GM18498 (cell line): ENCODE measurements at regions not wholly inside any gene's neighbourhood (a gene's known extent, or its start where the extent isn't known, plus 50 kb on each side); places are given as distances from the start of the nearest gene placed in this dataset.
"Not testable (repeated sequence)": the region's sequence is repeated elsewhere in the genome, so short reads cannot be mapped to it uniquely, and the experiment has no call there.

Experiments
- ATAC-seq: cut with Tn5 transposase; IDR thresholded peaks from one replicate; pipeline ENCODE4 v1.9.1; 2021; ENCODE audit warnings: mild to moderate bottlenecking, moderate library complexity; ENCODE audit not compliant: unreplicated experiment

- ATAC-seq: not testable (repeated sequence)
These were observed 66.3 kb downstream of the FAM72C start for GRCh38 chr1:143905214-143906179.

- peak; percentile 49 for ATAC-seq
These were observed 67.2 kb downstream of the FAM72C start for GRCh38 chr1:143904622-143904979.

- not testable (repeated sequence) for ATAC-seq
These were observed 67.7 kb downstream of the FAM72C start for GRCh38 chr1:143903899-143904621.

- not testable (repeated sequence) for ATAC-seq
These were observed 75.4 kb downstream of the FAM72C start for GRCh38 chr1:143896377-143896776.

- ATAC-seq: peak; percentile 97
These were observed 86.7 kb downstream of the FAM72C start for GRCh38 chr1:143884932-143885574.

GRCh38 chr1:143884532-143884931 lies 87.3 kb downstream of the FAM72C start:
- peak; percentile 91 for ATAC-seq

- not testable (repeated sequence) for ATAC-seq
These were observed 91.8 kb downstream of the FAM72C start for GRCh38 chr1:143879757-143880536.

GRCh38 chr1:143875947-143876346 lies 95.8 kb downstream of the FAM72C start:
- not testable (repeated sequence) for ATAC-seq

- not testable (repeated sequence) for ATAC-seq
These were observed 97.2 kb downstream of the FAM72C start for GRCh38 chr1:143874625-143875024.

GRCh38 chr1:143873650-143874049 lies 98.1 kb downstream of the FAM72C start:
- not testable (repeated sequence) for ATAC-seq

GRCh38 chr1:143870388-143870787 lies 101.4 kb downstream of the FAM72C start:
- ATAC-seq: not testable (repeated sequence)

- ATAC-seq: not testable (repeated sequence)
These were observed 104.1 kb downstream of the FAM72C start for GRCh38 chr1:143867590-143868220.

GRCh38 chr1:143863901-143864520 lies 107.8 kb downstream of the FAM72C start:
- ATAC-seq: peak; percentile 64

- ATAC-seq: not testable (repeated sequence)
These were observed 109.1 kb downstream of the FAM72C start for GRCh38 chr1:143862722-143863121.

GRCh38 chr1:143861306-143861705 lies 110.5 kb downstream of the FAM72C start:
- not testable (repeated sequence) for ATAC-seq

- not testable (repeated sequence) for ATAC-seq
These were observed 115.9 kb downstream of the FAM72C start for GRCh38 chr1:143855867-143856266.

- not testable (repeated sequence) for ATAC-seq
These were observed 117.7 kb downstream of the FAM72C start for GRCh38 chr1:143854069-143854468.

GRCh38 chr1:143850637-143851036 lies 121.1 kb downstream of the FAM72C start:
- not testable (repeated sequence) for ATAC-seq

GRCh38 chr1:143848859-143849258 lies 122.9 kb downstream of the FAM72C start:
- ATAC-seq: not testable (repeated sequence)
